Jurkat, Clone E6-1 (cell line): ENCODE measurements at regions not wholly inside any gene's neighbourhood (a gene's known extent, or its start where the extent isn't known, plus 50 kb on each side); places are given as distances from the start of the nearest gene placed in this dataset.

Experiments used
- DNase-seq: peaks from one replicate; pipeline ENCODE4 v3.0.0-alpha.2; 2011; ENCODE audit warnings: low read depth, low spot score
- H3K4me3 ChIP-seq: 2 replicates; pipeline ENCODE4 v1.5.1; 2011; ENCODE audit warnings: mild to moderate bottlenecking, low read length, control low read depth, moderate library complexity

DNA sequence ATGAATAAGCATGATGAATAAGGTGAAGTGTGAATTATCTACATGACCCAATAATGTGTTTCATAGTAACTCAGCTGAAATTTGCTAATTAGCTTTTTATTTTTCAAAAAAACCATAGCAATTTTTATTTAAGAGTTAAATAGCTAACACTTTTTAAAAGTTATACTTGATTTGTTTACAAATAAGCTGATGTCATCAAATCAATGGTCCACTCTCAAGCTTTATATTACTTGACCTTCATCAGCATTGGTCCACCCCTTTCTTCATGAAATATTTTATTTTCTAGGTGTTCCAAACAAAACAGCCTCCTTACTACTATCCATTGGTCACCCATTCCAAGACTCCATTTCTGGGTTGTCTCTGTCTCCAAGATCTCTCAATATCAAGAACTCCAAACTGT is 649.0 kb upstream of the TENM3 start:
- no peak for DNase-seq
- no peak overlapping the region for H3K4me3 ChIP-seq

DNA sequence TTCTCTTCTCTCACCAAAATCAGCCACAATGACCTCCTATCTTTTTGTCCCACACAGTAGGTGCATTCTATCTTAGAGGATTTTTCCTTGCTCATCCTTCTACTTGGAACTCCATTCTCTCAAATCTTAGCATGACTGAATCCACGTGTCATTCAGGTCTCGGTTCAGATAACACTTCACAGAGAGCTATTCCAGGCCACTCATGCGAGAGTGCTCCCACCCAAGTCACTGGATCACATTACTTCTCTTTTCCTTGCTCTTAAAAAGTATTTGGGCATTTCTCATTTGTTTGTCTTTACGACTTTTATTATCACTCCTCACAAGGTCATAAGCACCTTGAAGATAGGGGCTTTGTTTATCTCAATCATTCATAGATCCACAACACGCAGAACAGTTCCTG is 647.5 kb upstream of the TENM3 start:
- no peak overlapping the region for H3K4me3 ChIP-seq
- DNase-seq = no peak

DNA sequence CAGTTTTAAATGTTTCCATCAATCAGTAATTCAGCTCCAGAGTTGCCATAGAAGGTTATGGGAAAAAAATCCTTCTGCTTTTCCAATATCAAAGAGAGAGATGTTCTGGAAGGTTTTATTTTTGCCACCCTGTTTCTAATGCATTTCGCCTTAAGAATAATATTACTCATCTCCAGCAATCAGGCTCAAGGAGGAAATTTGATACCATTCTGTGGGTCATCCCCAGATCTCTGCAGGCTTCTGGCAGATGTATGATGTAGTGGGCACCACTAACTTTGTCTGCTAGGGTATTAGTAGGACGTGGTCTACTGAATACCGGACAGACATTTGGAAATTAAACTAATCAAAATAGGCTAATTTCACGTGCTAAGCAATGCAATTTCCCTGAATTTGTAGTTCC is 645.4 kb upstream of the TENM3 start:
- no peak for DNase-seq
- no peak overlapping the region for H3K4me3 ChIP-seq

DNA sequence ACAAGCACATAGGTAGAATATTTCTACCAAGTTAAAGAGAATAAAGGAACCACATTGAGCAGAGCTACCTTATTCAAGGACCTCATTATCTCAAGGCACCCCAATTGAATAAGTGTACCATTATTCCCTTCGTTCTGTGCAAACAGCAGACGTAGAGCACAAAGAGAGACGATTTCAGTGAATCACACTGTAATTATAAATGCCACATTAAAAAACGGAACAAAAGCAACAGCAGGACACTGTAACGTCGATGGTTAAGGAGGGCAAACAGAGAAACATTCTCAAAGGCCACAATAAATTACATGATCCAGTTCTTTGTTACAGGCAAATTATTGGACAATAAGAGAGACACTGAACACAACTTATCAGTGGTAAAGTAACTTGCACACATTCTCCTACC is 644.1 kb upstream of the TENM3 start:
- DNase-seq = no peak
- no peak overlapping the region for H3K4me3 ChIP-seq

DNA sequence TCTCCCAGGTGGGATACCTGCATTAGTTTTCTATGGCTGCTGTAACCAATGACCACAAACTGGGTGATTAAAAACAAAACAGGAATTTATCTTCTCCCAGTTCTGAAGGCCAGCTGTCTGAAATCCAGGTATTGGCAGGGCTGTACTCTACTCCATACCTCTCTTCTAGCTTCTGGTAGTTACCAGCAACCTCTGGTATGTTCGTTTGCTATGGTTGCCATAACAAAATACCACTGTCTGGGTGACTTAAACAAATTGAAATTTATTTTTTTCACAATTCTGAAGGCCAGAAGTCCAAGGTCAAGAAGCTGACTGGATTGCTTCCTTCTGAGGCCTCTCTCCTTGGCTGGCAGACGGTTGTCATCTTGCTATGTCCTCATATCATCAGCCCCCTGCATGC is 642.1 kb upstream of the TENM3 start:
- DNase-seq = no peak
- H3K4me3 ChIP-seq = no peak overlapping the region

DNA sequence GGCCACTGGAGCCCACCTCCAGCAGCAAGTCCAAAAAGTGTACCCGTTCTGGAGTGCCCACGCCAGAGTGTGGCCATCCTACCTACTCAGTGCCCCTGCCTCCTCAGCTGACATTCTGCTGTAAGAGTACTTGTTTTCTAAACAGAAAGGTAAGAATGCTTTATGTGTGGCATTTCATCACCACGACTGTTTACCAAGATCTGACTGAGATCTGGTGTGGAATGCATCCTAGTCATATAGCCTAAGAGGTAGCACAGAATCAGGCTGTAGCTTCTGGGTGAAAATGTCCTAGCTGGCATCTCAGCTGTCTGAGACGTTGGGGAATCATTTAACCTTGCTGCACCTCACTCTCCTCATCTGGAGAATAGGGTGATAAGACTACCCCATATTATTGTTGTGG is 638.7 kb upstream of the TENM3 start:
- no peak overlapping the region for H3K4me3 ChIP-seq
- DNase-seq = no peak

DNA sequence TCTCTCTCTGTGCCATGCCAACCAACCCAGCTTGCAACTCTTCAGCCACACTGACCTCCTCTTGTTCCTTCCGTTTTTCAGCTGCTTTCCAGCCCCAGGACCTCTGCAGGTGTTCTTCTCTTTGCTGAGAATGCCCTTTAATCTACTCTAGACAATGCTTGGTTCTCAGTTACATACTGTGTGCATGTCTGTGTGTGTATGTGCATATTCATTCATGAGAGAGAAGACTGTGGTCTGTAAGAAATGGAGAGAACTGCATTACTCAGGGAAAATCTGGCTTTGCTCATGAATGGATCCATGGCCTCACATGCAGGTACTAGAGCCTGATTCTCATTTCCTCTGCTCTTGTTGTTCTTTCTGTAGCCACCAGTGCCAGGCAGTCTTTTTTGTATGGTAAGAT is 636.9 kb upstream of the TENM3 start:
- no peak for DNase-seq
- H3K4me3 ChIP-seq = no peak overlapping the region

DNA sequence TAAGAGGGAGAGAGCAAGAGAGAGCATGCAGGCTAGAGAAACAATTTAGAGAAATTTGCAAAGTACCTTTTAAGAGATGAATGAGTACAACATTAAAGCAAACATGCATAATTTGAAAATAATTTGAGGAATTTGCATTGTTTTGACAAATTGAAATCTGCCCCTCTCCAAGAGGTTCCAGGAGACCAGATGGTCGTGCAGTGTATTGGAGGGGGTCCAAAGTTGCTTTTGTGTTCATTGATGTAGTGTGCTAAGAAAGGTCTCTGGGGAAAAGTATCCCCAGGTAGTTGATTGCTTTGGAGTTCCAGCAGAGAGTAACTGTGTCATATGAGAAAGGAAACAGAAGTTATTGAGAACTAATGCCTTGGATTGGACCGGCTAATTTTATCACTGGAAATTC is 635.0 kb upstream of the TENM3 start:
- DNase-seq = no peak
- no peak overlapping the region for H3K4me3 ChIP-seq

DNA sequence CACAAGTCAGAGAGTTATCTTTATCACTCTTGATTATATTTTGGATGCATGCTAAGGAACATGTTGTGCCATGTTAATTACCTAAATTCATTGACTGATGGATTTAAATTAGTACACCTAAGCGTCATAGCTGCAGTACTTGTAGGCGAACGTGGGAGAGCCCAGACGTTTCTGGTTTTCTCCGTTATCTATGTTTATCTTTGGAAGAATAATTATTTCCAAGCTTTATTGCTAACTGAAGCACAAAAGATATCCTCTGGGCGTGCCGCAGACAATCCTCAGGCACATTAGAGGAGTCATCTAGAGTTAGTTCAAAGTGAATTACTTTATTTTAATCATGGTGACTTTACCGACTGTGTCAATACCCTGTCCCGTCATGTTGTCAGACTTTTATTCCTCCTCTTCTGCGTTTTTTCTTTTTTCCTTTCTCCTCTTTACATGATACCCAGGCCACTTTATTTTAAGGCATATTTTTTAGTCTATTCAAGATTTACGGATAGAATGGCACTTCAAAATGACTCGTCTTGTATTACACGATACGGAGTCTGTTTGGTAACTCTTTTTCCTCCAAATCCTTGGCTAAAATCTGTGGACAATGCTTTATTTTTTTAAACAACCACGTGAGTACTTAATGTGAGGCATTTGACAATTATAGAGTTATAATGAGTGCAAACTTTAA is 632.0 kb upstream of the TENM3 start:
- H3K4me3 ChIP-seq = no peak overlapping the region
- no peak for DNase-seq

DNA sequence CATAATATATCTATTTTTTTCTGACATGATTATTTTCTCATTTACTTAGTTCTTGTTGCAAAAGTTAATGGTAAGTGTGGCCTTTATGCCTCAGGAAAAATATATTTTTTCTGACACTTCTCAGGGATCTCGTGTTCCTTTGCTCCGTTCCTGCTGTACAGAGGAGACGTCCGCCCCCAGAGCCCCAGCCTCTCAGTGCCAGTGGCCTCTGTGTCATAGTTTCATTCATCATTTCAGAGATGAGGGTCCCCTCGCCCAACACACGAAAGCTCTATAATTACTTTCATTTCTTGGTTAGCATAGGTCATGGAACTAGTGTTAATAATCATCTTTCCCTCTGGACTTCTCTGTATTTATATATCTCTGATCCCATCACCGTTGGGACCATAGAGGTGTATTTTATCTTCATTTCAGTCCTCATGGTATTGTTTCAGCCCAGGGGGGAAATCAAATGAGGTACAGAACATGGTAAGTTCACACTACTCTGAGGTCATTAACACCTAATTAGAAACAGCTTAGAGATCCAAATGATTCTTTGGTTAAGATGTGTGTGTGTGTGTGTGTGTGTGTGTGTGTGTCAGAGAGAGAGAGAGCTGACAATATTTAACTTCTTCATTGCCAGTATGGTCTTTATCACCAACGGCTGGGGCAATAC is 631.1 kb upstream of the TENM3 start:
- H3K4me3 ChIP-seq = no peak overlapping the region
- no peak for DNase-seq

DNA sequence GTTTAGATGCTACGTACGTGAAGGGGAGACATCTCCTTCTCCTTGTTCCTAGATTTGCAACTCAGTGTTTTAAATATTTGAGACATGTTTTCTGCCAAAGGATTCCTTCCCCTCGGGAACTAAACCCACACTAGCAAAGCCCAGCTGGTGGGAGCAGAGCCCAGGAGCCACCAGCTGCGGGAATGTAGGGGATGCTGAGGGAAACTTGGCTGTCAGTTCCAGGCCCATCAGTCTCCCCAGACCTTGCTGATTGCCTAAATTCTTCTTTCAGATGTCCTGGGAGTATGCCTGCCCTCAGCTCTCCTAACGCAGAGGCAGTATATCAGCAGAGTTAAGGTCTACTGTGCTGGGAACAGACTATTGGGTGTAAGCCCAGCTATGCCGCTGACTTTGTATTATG is 630.0 kb upstream of the TENM3 start:
- H3K4me3 ChIP-seq = no peak overlapping the region
- no peak for DNase-seq

DNA sequence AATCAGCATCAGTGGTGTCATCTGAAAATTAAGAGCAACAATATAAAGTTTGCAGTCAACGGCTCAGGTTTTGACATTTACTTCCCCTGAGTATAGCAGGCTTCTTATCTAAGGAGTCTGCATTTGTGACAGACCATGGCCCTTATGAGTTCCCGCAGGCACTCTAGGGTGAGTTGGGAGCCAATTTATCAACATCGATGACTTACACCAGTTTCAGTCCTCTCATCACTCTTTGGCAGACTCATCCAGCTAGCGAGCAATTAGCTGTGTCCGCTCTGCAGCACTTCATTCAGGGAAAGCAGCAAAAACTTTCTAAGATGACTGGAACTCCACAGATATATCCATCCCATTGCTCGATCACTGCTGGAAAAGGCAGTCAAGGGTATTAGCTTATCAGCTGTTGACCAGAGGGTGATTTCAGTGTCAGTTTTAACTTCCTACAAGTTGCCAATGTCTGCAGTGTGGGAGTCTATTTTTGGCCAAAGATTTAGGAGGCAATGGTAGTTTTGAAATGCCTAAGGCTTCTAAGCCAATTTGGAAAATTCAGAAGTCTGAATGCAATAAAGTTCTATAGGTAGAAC is 625.1 kb upstream of the TENM3 start:
- H3K4me3 ChIP-seq = no peak overlapping the region
- DNase-seq = no peak

DNA sequence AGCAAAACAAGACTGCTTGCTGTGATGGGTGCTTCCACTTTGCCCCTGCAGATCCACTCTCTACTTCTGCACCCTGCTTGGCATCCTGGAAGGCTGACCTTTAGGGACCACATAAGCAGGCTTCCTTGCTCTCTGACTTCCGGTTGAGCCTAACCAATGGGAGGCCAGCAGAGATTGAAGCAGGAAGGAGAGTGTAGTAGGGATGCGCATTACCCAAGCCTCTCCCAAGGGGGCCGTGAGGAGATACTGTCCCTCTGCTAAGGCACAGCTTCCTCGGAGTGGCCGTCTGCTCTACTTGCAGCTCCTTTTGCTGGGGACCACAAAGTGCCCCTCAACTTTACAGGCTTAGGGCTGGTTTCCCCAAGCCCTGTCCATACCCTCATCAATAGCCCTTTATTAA is 624.3 kb upstream of the TENM3 start:
- DNase-seq = peak; percentile 4
- H3K4me3 ChIP-seq = no peak overlapping the region

DNA sequence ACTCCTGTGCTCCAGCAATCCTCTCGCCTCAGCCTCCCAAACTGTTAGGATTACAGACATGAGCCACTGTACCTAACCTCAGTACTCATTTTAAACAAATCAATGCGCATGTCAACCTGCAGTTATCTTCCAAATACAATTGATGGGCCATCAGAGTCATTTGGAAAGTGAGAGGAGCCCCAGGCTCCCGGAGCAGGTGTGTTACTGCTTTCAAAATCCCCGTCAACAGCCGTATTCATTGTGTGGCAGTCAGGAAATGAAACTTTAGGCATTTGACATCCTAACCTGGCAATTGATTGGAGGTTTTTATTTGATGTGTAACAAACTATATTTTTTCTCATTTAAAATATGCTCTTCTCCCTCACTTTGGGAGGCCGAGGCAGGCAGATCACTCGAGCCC is 623.6 kb upstream of the TENM3 start:
- H3K4me3 ChIP-seq = no peak overlapping the region
- no peak for DNase-seq

DNA sequence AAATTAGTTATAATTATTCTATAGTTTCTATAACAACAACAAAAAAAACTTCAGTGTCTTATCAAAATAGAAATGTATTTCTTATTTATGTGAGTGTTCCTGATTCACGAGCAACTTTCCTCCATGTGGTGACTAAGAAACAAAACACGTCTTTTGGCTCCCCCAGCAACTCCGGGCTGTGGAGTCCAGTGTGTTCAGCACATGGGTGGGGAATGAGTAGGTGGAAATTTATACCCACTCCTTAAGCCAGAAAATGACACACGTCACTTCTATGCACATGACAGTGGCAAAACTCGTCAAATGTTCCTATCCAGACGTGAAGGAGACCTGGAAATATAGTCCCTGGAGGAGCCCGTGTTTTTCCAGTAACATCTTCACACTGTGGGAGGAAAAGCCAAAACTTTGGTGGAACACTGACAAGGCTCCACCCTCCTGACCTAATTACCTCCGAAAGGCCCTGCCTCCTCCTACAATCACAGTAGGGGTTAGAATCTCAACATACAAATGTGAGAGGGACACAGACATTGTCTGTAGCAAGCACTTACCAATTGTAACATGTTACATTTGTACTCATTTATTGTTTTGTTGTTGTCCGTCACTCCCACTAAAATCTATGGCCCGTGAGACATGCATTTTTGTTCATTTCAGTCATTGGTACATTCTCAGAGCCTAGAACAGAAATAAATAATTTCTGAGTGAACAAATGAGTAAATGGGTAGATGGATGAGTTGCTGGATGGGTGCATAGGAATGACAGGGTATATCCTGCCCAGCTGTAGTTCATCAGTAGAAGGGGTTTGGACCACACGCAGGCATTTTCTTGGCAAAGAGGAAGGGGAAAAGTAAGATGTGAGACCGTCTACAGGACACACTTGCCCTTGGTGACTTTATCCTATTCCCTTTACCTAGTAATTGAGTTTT is 605.8 kb upstream of the TENM3 start:
- DNase-seq = no peak
- H3K4me3 ChIP-seq = no peak overlapping the region

DNA sequence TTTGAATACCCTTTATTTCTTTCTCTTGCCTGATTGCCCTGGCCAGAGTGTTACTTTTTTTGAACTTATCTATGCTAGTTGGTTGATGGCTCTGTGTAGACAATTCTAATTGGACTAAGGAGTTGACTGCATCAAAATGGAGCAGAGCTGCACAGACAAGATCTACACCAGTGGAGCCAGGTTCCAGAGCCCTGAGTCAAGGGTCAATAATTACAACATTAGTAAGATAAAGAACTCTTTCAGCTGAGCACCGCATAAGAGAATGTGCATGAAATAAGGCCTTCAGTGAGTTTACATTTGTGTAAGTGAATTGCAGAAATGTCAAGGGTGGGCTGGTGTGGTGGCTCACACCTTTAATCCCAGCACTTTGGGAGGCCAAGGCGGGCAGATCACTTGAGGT is 599.7 kb upstream of the TENM3 start:
- H3K4me3 ChIP-seq = no peak overlapping the region

DNA sequence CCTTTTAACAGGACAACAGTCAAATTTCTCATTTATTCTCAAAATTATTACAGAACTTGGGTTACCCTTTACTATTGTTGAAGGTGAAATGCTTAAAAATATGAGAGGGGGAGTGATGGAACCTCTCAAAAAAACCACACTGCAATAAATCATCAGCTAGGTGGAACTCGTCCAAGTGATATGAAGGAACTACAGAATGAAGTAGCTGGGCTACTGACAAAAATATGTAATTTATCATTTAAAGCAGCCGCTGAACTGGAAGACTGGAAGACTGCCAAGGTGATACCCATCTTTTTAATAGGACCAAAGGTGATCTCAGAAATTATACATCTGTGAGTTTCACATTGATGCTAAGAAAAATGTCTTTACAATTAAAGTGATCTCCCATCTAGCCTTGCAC is 597.7 kb upstream of the TENM3 start:
- no peak for DNase-seq
- no peak overlapping the region for H3K4me3 ChIP-seq

More for the DNA sequence above, 599.7 kb upstream of the TENM3 start:
- DNase-seq = no peak

DNA sequence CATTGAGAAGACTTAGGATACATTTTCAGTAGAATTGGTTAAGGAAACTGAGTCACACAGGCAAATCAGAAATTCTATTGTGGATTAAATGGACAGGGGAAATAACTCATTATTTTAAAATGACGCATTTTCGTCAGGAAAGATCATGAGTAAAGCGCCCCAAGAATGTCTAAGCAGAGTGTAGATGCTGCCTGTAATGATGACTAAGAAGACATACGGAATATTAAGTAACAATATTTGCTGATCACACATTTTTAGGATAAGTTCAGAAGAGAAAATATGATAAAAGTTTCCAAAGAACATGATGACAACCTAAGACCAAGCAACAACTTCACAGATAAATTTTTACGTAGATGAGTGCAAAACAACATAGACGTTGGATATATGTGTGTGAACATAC is 596.3 kb upstream of the TENM3 start:
- no peak for DNase-seq
- no peak overlapping the region for H3K4me3 ChIP-seq

DNA sequence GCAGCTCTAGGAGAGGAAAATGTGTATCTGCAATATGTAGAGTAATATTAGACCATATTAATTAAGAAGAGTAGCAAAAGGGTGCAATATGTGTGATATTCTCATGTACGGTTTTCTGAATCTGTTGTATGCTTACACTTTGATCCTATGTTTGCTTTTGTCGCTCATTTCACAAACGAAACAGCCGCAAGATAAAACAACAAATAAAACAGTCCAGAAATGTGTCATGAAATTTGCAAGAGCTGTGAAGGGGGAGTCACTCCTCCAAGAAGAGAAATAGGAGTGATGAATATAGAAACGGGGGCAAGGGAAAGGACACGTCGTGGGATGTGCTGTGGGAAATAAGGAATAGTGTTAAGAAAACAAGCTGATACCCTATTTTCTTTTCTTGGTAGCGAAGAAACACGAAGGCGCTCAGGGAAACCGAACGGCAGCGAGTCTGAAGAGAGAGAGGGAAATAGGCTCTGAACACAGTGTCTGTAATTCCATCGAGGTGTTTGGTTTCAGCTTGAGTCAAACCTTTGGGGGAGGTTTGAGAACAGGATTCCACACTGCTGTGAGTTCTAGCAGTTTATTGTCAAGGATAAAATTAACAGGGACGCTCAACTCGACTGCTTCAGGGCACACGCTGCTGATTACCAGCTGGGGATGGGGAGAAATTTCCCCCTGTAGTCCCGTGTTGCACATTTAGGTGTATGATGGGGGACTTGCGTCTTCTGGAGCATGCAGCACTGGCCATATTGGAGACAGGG is 595.6 kb upstream of the TENM3 start:
- no peak for DNase-seq
- H3K4me3 ChIP-seq = no peak overlapping the region
